GM19452 (cell line): ENCODE measurements at regions not wholly inside any gene's neighbourhood (a gene's known extent, or its start where the extent isn't known, plus 50 kb on each side); places are given as distances from the start of the nearest gene placed in this dataset.

Experiments used
- ATAC-seq: cut with Tn5 transposase; IDR thresholded peaks from one replicate; pipeline ENCODE4 v1.9.1; 2021; ENCODE audit not compliant: unreplicated experiment

- ATAC-seq = no peak
Observed at GRCh38 chr15:58294681-58295254, 137.0 kb upstream of the LIPC start.

GRCh38 chr15:58295637-58296215 lies 136.1 kb upstream of the LIPC start:
- no peak for ATAC-seq

GRCh38 chr15:58296276-58296675 lies 135.5 kb upstream of the LIPC start:
- ATAC-seq = no peak

- no peak for ATAC-seq
Observed at GRCh38 chr15:58297639-58298038, 134.2 kb upstream of the LIPC start.

- no peak for ATAC-seq
Observed at GRCh38 chr15:58298879-58299850, 132.6 kb upstream of the LIPC start.

GRCh38 chr15:58302832-58303231 lies 129.0 kb upstream of the LIPC start:
- no peak for ATAC-seq

GRCh38 chr15:58303236-58303635 lies 128.6 kb upstream of the LIPC start:
- ATAC-seq = no peak

GRCh38 chr15:58306591-58307312 lies 125.0 kb upstream of the LIPC start:
- no peak for ATAC-seq

- no peak for ATAC-seq
Observed at GRCh38 chr15:58307313-58307961, 124.4 kb upstream of the LIPC start.

- ATAC-seq = no peak
Observed at GRCh38 chr15:58308742-58309355, 122.9 kb upstream of the LIPC start.

GRCh38 chr15:58309963-58310928 lies 121.5 kb upstream of the LIPC start:
- ATAC-seq = no peak

- ATAC-seq = no peak
Observed at GRCh38 chr15:58311556-58311955, 120.2 kb upstream of the LIPC start.

- ATAC-seq = no peak
Observed at GRCh38 chr15:58312031-58312430, 119.8 kb upstream of the LIPC start.

- no peak for ATAC-seq
Observed at GRCh38 chr15:58313304-58313703, 118.5 kb upstream of the LIPC start.

- no peak for ATAC-seq
Observed at GRCh38 chr15:58313810-58314592, 117.8 kb upstream of the LIPC start.

GRCh38 chr15:58314593-58315216 lies 117.1 kb upstream of the LIPC start:
- ATAC-seq = no peak

- no peak for ATAC-seq
Observed at GRCh38 chr15:58318517-58318916, 113.3 kb upstream of the LIPC start.

- ATAC-seq = no peak
Observed at GRCh38 chr15:58321034-58321433, 110.8 kb upstream of the LIPC start.
